T-helper 17 cell (primary cell): ENCODE measurements at regions not wholly inside any gene's neighbourhood (a gene's known extent, or its start where the extent isn't known, plus 50 kb on each side); places are given as distances from the start of the nearest gene placed in this dataset.

ENCODE experiments used
- ATAC-seq: fragments of 150-1000 bp; cut with Tn5 transposase; 2 replicates; pipeline ENCODE4 v1.10.0; 2021; ENCODE audit warnings: mild to moderate bottlenecking, moderate library complexity
- DNase-seq, 3 donors: peaks; one replicate each; pipeline versions ENCODE4 v3.0.0 to v3.0.0-alpha.2; 2020 to 2021
- H3K9me3 ChIP-seq: one replicate; pipeline ENCODE4 v1.7.0; 2013; ENCODE audit warnings: low read length, mild to moderate bottlenecking; ENCODE audit not compliant: control insufficient read depth, poor library complexity, severe bottlenecking
- H3K27ac Mint-ChIP-seq: one replicate; pipeline ENCODE4 v1.8.0; 2022; ENCODE audit warnings: mild to moderate bottlenecking, moderate library complexity, mixed read lengths
- H3K27me3 Mint-ChIP-seq: one replicate; pipeline ENCODE4 v1.8.0; 2022; ENCODE audit warnings: mixed read lengths
- H3K36me3 Mint-ChIP-seq: one replicate; pipeline ENCODE4 v1.8.0; 2022; ENCODE audit warnings: low read depth, mixed read lengths
- H3K4me1 Mint-ChIP-seq: one replicate; pipeline ENCODE4 v1.8.0; 2022; ENCODE audit warnings: mild to moderate bottlenecking, mixed read lengths
- H3K4me3 Mint-ChIP-seq: one replicate; pipeline ENCODE4 v1.8.0; 2022; ENCODE audit warnings: mild to moderate bottlenecking, moderate library complexity, mixed read lengths

DNA sequence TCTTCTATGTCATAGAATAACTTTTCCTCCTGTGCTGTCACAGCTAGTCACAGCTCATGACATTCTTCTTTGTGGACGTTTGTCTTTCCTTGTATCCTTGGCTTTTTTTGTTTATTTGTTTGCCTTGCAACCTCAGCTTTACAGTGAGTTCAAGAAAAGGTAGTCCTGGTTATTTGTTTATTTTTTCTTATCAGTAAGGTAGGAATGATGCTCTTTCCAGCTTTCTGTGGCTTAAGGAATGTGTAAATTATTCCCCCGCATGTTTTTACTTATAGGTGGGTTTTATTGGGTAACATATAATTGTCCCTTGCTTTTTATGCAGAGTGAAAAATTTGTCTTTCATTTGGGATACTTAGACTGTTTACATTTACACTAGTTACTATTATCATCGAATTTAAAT lies 1673.6 kb upstream of the FLRT2 start:
- ATAC-seq, result no peak
- no peak overlapping the region for H3K4me3 Mint-ChIP-seq
- no peaks in the 10 kb centered on the region for H3K27me3 Mint-ChIP-seq
- no peak for DNase-seq
- H3K27ac Mint-ChIP-seq, result no peak overlapping the region
- H3K9me3 ChIP-seq, result no peaks in the 10 kb centered on the region
- no peaks in the 10 kb centered on the region for H3K36me3 Mint-ChIP-seq
- no peaks in the 10 kb centered on the region for H3K4me1 Mint-ChIP-seq

DNA sequence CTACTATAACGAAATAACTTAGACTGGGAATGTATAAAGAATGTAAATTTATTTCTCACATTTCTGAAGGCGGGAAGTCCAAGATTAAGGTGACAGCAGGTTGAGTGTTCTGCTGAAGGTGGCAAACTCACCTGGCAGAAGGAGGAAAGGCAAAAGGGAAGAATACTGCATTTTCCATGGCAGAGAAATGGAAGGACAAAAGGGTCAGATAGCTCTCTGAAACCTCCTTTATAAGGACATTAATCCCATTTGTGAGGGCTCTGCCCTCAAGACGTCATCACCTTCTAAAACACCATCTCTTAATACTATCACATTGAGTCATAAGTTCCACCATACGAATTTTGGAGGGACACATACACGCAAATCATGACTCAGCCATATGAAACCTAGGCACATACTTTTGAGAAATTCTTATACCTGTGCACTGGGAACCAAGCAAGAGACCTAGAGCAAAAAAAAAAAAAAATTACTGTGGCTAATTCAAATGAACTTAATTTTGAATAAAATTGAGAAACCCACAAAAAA lies 1669.3 kb upstream of the FLRT2 start:
- H3K27me3 Mint-ChIP-seq, result no peaks in the 10 kb centered on the region
- ATAC-seq, result no peak
- H3K36me3 Mint-ChIP-seq, result no peaks in the 10 kb centered on the region
- H3K4me3 Mint-ChIP-seq, result no peak overlapping the region
- no peak overlapping the region for H3K27ac Mint-ChIP-seq
- no peak for DNase-seq
- no peaks in the 10 kb centered on the region for H3K9me3 ChIP-seq
- no peaks in the 10 kb centered on the region for H3K4me1 Mint-ChIP-seq

DNA sequence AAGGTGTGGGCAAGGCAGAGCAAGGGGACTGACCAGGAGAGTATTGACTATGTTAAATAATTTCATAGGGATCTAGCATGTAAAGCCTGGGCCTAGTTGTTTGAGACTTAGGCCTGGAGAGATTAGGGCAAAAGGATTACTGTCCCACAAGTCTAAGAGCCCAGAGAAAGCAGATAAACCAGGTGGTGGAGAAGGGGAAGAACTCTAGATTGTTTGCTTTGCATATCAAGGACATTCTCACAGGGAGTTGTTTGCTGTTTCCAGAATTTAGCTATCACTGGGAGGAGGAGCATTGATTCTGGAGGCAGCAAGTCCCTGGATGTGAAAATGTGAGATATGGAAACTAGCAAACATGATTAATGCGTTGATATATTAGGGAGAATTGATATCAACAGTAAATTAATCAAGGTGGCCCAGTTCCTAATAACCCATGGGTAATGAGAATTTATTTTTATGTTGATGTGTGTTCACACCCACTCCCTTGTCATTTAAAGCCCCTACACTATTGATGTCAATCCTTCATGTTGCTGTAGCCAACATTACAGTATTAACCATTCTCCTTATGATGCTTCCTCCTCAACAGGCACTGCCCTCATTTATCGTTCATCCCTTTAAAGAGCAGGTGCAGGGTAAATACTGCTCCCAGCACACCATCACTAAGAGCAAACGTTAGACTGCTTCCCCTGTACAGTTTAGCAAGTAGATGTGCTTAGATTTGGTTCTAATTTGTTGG lies 1666.7 kb upstream of the FLRT2 start:
- no peaks in the 10 kb centered on the region for H3K27me3 Mint-ChIP-seq
- H3K4me1 Mint-ChIP-seq, result no peaks in the 10 kb centered on the region
- no peaks in the 10 kb centered on the region for H3K36me3 Mint-ChIP-seq

DNA sequence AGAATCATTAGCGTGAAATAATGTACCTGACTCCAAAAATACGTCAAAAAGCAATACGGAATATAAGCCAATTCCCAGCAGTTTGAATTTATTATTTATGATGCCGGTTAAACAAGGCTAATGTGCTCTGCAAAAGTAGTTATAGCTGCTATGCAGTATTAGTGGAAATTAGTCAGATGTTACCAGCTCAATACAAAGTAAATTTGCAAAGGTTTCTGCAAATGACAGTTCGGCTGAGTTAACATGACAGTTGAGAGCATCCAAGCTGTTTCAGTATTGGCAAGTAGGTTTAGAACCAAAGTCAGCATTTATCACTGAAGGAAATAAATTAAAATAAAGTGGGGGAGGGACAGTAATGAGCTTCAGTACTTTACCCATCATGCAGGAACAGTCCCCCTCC lies 1665.8 kb upstream of the FLRT2 start:
- Mint-ChIP-seq H3K4me3 (no peak overlapping the region), H3K27me3 (no peaks in the 10 kb centered on the region), H3K27ac (no peak overlapping the region), H3K4me1 (no peaks in the 10 kb centered on the region), H3K36me3 (no peaks in the 10 kb centered on the region)
- DNase-seq (no peak), ATAC-seq (no peak)
- H3K9me3 ChIP-seq, result no peaks in the 10 kb centered on the region

More for the DNA sequence above, 1666.7 kb upstream of the FLRT2 start:
- no peak for ATAC-seq
- Mint-ChIP-seq H3K4me3 (no peak overlapping the region), H3K27ac (no peak overlapping the region)
- no peak for DNase-seq
- H3K9me3 ChIP-seq, result no peaks in the 10 kb centered on the region

DNA sequence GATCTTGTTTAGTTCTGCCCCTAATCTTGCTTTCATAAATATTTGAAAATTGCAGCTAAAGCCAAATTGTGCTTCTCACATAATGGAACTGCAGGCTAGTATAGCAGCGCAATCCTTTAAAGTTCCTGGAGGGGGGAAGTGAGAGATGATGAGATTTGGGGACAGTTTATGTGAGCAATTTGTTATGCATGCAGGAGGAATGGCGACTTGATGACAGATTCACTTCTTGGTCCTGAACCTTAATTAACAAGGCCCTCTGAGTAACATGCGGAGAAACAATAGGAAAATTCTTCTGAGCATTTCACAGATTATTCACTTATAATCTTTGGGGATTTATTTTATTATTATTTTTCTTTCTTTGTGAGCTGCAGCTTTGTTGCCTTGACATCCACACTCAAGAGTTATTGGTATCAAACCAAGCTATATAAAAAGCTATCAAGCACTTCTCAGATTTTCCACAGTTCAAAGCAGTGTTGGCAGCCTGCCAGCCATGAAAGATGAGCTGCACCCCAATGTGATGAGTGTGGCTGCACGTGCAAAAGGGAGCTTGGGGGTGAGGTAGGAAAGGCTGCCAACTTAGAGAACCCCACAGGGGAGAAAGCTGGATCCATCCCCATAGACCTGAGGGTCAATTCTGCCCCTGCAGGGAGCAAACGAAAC lies 1662.2 kb upstream of the FLRT2 start:
- H3K4me1 Mint-ChIP-seq, result no peaks in the 10 kb centered on the region
- H3K36me3 Mint-ChIP-seq, result no peaks in the 10 kb centered on the region
- H3K4me3 Mint-ChIP-seq, result no peak overlapping the region
- no peak overlapping the region for H3K27ac Mint-ChIP-seq
- DNase-seq (no peak), ATAC-seq (no peak)
- H3K9me3 ChIP-seq, result no peaks in the 10 kb centered on the region
- H3K27me3 Mint-ChIP-seq, result no peaks in the 10 kb centered on the region

DNA sequence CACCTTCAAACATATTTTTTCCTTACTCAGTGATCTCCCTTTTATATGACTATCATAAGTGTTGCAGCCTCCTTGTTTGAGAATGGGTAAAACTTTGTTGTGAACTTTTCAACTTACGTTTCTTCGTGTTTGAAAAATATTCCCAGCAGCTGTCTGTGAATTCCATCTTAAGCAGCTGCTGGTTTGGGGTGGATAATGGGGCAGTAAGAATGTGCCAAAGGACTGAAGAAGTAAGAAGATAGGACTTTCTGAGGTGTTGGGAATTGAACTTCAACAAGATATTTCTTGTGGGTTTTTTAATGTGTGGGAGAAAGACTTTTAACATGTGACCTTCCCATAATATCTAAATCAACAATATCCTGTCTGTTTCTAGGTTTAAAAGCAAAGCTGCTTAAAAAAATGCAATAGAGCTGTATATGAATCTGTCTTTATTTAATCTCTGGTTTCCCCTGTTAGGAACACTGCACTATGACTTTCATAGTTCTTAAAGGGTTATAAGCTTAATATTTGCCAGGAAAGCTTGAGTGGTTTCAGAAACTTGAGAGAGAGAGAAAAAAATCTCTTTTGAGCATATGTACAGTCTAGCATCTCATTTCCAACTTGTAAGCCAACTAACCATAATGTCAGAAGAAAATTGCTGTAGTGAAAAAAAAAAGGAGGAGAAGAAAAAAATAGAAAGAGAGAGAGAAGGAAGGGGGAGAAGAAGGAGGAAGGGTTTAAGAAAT lies 1659.2 kb upstream of the FLRT2 start:
- DNase-seq (no peak), ATAC-seq (no peak)
- H3K4me1 Mint-ChIP-seq, result no peaks in the 10 kb centered on the region
- no peak overlapping the region for H3K27ac Mint-ChIP-seq
- no peaks in the 10 kb centered on the region for H3K9me3 ChIP-seq
- no peak overlapping the region for H3K4me3 Mint-ChIP-seq
- no peaks in the 10 kb centered on the region for H3K36me3 Mint-ChIP-seq
- no peaks in the 10 kb centered on the region for H3K27me3 Mint-ChIP-seq

DNA sequence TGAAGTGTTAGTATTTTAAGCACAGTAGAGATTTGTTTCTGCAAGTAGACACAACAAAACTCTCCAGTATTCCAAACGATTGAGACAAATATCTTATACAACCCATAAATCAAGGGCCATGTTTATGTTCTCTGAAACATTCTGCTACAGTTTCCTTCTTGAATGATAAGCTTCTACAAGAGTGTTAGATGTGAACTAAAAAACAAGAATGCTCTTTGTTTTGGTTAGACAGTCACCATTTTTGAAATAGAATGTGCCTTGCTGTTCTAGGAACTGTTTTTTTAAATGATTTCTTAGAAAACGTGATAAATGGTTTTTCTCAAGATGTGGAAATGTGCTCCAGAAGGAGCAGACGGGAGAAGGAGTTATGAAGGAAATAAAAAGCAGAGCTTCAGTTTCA lies 1656.3 kb upstream of the FLRT2 start:
- no peaks in the 10 kb centered on the region for H3K27me3 Mint-ChIP-seq
- H3K4me3 Mint-ChIP-seq, result no peak overlapping the region
- H3K9me3 ChIP-seq, result no peaks in the 10 kb centered on the region
- no peaks in the 10 kb centered on the region for H3K4me1 Mint-ChIP-seq
- ATAC-seq (no peak), DNase-seq (no peak)
- H3K27ac Mint-ChIP-seq, result no peak overlapping the region
- H3K36me3 Mint-ChIP-seq, result no peaks in the 10 kb centered on the region

DNA sequence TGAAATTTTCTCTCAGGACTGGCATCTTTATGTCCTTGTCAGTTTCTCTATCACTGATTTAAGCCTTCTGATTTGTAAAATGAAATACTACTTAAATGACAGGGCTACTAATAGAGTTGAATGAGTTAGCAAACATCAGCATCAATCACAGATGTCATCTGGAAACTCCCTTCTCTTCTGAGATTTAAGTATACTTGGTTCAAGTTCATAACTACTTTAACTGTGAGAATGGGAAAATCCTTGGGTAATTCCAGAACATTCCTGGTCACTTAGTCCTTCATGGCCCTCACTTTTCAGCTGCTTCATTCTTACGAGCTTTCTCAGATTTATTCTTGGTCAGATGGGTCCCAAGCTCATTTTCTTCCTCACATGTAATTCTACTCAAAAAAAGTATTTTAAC lies 1655.3 kb upstream of the FLRT2 start:
- Mint-ChIP-seq H3K4me3 (no peak overlapping the region), H3K27ac (no peak overlapping the region), H3K36me3 (no peaks in the 10 kb centered on the region), H3K4me1 (no peaks in the 10 kb centered on the region), H3K27me3 (no peaks in the 10 kb centered on the region)
- DNase-seq (no peak), ATAC-seq (no peak)
- no peaks in the 10 kb centered on the region for H3K9me3 ChIP-seq

DNA sequence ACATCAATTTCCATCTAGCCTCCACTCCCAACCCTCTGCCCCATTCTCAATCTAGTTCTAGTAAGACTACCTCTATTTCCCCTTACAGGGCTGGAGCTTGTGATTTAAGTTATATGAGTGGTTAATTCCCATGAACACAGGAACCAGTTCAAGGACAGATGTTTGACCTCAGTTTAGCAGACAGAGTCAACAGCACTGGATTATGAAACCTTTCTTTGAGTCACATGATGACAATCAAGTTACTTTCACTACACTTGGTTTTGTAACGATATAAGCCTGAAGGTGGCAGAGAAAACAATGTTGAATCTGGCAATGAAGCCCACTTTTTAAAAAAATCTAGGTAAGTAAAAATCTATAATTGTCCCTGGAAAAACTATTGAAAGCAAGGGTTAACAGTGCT lies 1646.2 kb upstream of the FLRT2 start:
- Mint-ChIP-seq H3K4me3 (no peak overlapping the region), H3K4me1 (no peaks in the 10 kb centered on the region), H3K27ac (no peak overlapping the region), H3K36me3 (no peaks in the 10 kb centered on the region), H3K27me3 (no peaks in the 10 kb centered on the region)
- ATAC-seq (no peak), DNase-seq (no peak)
- peaks cover 3% of the 10 kb centered on the region for H3K9me3 ChIP-seq

DNA sequence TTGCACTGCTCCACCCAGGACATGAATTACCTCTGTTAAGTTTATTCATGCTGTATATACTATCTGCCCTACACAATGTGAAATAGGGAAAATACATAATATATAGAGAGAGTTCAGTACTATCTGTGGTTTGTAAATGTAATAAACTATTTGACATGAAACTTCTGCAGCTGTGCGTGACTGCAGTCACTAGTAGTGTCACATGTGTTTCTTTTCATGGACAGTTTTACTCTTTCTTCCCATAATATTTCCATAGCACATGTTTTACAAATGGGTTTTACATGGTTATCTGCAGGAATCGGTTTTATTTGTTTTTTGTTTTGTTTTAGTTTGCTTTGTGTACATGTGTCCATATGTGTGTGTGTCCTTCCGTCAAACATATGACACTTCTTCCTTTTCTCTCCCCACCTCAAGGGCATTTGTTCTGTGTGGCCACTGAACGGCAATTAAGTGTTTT lies 1644.1 kb upstream of the FLRT2 start:
- no peaks in the 10 kb centered on the region for H3K4me1 Mint-ChIP-seq
- no peak overlapping the region for H3K27ac Mint-ChIP-seq
- H3K4me3 Mint-ChIP-seq, result no peak overlapping the region
- DNase-seq (no peak), ATAC-seq (no peak)
- peaks cover 3% of the 10 kb centered on the region for H3K9me3 ChIP-seq
- no peaks in the 10 kb centered on the region for H3K36me3 Mint-ChIP-seq
- no peaks in the 10 kb centered on the region for H3K27me3 Mint-ChIP-seq

DNA sequence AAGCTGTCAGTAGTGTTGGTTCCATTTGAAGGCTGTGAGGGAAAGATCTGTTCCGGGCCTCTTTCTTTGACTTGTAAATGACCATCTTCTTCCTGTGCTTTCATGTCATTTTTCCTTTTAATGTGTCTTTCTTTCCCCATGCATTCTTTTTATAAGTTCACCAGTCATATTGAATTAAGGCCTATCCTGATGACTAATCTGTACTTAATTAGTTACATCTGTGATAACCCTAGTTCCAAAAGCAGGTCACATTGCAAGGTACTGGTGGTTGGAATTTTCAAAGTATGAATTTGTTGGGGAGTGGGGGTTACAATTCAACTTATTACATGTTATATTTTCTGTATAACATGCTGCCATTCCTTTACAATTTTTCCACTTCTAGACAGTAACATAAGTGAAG lies 1642.1 kb upstream of the FLRT2 start:
- ATAC-seq (no peak), DNase-seq (no peak)
- H3K9me3 ChIP-seq, result peaks cover 3% of the 10 kb centered on the region
- H3K4me1 Mint-ChIP-seq, result no peaks in the 10 kb centered on the region
- no peak overlapping the region for H3K27ac Mint-ChIP-seq
- no peaks in the 10 kb centered on the region for H3K36me3 Mint-ChIP-seq
- no peaks in the 10 kb centered on the region for H3K27me3 Mint-ChIP-seq
- H3K4me3 Mint-ChIP-seq, result no peak overlapping the region

DNA sequence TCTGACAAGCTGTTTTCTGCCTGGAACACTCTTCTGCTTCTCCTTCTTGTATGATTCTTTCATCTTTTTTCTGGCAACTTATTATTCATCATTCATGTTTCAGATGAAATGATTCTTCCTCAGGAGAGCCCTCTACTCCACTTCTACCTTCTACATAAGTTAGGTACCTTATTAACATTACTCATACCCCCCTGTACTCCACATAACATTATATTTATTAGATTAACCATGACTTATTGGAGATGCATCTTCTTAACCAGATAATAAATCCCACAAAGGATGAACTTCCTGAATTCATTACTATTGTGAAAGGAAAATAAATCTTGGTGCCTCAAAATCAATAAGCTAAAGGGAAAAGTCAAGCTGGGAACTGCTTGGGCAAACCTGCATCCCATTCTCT lies 1636.5 kb upstream of the FLRT2 start:
- no peak for ATAC-seq
- Mint-ChIP-seq H3K27ac (no peak overlapping the region), H3K4me1 (no peaks in the 10 kb centered on the region), H3K4me3 (no peak overlapping the region), H3K27me3 (no peaks in the 10 kb centered on the region), H3K36me3 (no peaks in the 10 kb centered on the region)
- no peaks in the 10 kb centered on the region for H3K9me3 ChIP-seq
- no peak for DNase-seq

DNA sequence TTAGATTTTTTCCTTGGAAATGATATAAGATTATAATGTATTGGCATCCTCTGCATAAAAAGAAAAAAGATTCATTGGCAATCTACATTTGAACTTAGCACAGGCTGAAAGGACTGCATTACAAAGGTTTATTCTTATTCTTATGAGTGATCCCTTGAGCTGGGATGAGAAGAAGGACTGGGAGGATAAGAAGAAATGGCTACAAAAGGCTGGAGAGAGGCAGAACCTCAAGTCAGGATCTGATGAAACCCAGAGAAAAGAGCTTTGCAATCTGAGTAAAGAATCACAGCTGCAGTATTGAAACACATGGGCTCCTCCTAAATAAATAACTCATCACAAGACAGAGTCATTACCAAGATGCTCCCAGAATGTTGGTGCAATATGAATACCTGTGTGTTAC lies 1635.4 kb upstream of the FLRT2 start:
- ATAC-seq (no peak), DNase-seq (no peak)
- no peaks in the 10 kb centered on the region for H3K9me3 ChIP-seq
- Mint-ChIP-seq H3K27ac (no peak overlapping the region), H3K4me1 (no peaks in the 10 kb centered on the region), H3K4me3 (no peak overlapping the region), H3K36me3 (no peaks in the 10 kb centered on the region), H3K27me3 (no peaks in the 10 kb centered on the region)
